Activated CD4-positive, alpha-beta T cell treated with anti-CD3 and anti-CD28 coated beads, Interleukin-2, amount 50 U/mL, for 1 hour (primary cell): ENCODE measurements at regions not wholly inside any gene's neighbourhood (a gene's known extent, or its start where the extent isn't known, plus 50 kb on each side); places are given as distances from the start of the nearest gene placed in this dataset.
"Not testable (repeated sequence)": the region's sequence is repeated elsewhere in the genome, so short reads cannot be mapped to it uniquely, and the experiment has no call there.

Source experiments
- DNase-seq: peaks from one replicate; pipeline ENCODE4 v3.0.0-alpha.2; 2020

- DNase-seq: no peak
These were observed 212.6 kb downstream of the MN1 start for GRCh38 chr22:27588915-27589314.

- DNase-seq: no peak
These were observed 210.5 kb downstream of the MN1 start for GRCh38 chr22:27591060-27591459.

GRCh38 chr22:27593378-27593777, 208.2 kb downstream of the MN1 start:
- DNase-seq: no peak

- no peak for DNase-seq
These were observed 207.5 kb downstream of the MN1 start for GRCh38 chr22:27594020-27594419.

GRCh38 chr22:27594474-27595134, 207.0 kb downstream of the MN1 start:
- no peak for DNase-seq

GRCh38 chr22:27596133-27596870, 205.3 kb downstream of the MN1 start:
- DNase-seq: no peak

- DNase-seq: no peak
These were observed 203.7 kb downstream of the MN1 start for GRCh38 chr22:27597703-27598444.

- DNase-seq: no peak
These were observed 202.8 kb downstream of the MN1 start for GRCh38 chr22:27598792-27599191.

- no peak for DNase-seq
These were observed 200.4 kb downstream of the MN1 start for GRCh38 chr22:27601195-27601594.

GRCh38 chr22:27602390-27602789, 199.2 kb downstream of the MN1 start:
- DNase-seq: no peak

- DNase-seq: no peak
These were observed 198.3 kb downstream of the MN1 start for GRCh38 chr22:27603111-27603799.

- no peak for DNase-seq
These were observed 197.8 kb downstream of the MN1 start for GRCh38 chr22:27603800-27604144.

- no peak for DNase-seq
These were observed 196.2 kb downstream of the MN1 start for GRCh38 chr22:27605390-27605789.

- DNase-seq: not testable (repeated sequence)
These were observed 193.8 kb downstream of the MN1 start for GRCh38 chr22:27607750-27608149.

- DNase-seq: no peak
These were observed 192.1 kb downstream of the MN1 start for GRCh38 chr22:27609451-27609888.

- not testable (repeated sequence) for DNase-seq
These were observed 191.4 kb downstream of the MN1 start for GRCh38 chr22:27610164-27610563.

GRCh38 chr22:27610863-27611786, 190.4 kb downstream of the MN1 start:
- DNase-seq: no peak

GRCh38 chr22:27612115-27612514, 189.4 kb downstream of the MN1 start:
- no peak for DNase-seq

- no peak for DNase-seq
These were observed 188.2 kb downstream of the MN1 start for GRCh38 chr22:27613099-27614005.

- no peak for DNase-seq
These were observed 187.4 kb downstream of the MN1 start for GRCh38 chr22:27614006-27614649.

GRCh38 chr22:27614650-27615007, 186.9 kb downstream of the MN1 start:
- DNase-seq: no peak
